Activated naive CD4-positive, alpha-beta T cell treated with anti-CD3 and anti-CD28 coated beads, Interleukin-2, amount 10 ng/mL, durations not matched to agents 7 days and 5 days (primary cell): ENCODE measurements at regions not wholly inside any gene's neighbourhood (a gene's known extent, or its start where the extent isn't known, plus 50 kb on each side); places are given as distances from the start of the nearest gene placed in this dataset.
"Not testable (repeated sequence)": the region's sequence is repeated elsewhere in the genome, so short reads cannot be mapped to it uniquely, and the experiment has no call there.

Experiments used
- CTCF ChIA-PET: fragments of 350-600 bp; sonication (Branson Sonifier 250); formaldehyde crosslinking; loops from one replicate; lab custom pipeline; 2021; ENCODE audit warnings: antibody characterized with exemption; lab: Charles Lee
- DNase-seq: peaks from one replicate; pipeline ENCODE4 v3.0.0-alpha.2; 2020
- H3K27ac Mint-ChIP-seq: one replicate; pipeline ENCODE4 v1.8.0; 2021; ENCODE audit warnings: mild to moderate bottlenecking, moderate library complexity, mixed read lengths
- H3K27me3 Mint-ChIP-seq: one replicate; pipeline ENCODE4 v1.8.0; 2021; ENCODE audit warnings: mild to moderate bottlenecking, mixed read lengths
- H3K36me3 Mint-ChIP-seq: one replicate; pipeline ENCODE4 v1.8.0; 2021; ENCODE audit warnings: mixed read lengths
- H3K4me1 Mint-ChIP-seq: one replicate; pipeline ENCODE4 v1.8.0; 2021; ENCODE audit warnings: mixed read lengths
- H3K4me3 Mint-ChIP-seq: one replicate; pipeline ENCODE4 v1.8.0; 2021; ENCODE audit warnings: mild to moderate bottlenecking, moderate library complexity, mixed read lengths
- H3K9me3 Mint-ChIP-seq: one replicate; pipeline ENCODE4 v1.8.0; 2021; ENCODE audit warnings: mixed read lengths

DNA sequence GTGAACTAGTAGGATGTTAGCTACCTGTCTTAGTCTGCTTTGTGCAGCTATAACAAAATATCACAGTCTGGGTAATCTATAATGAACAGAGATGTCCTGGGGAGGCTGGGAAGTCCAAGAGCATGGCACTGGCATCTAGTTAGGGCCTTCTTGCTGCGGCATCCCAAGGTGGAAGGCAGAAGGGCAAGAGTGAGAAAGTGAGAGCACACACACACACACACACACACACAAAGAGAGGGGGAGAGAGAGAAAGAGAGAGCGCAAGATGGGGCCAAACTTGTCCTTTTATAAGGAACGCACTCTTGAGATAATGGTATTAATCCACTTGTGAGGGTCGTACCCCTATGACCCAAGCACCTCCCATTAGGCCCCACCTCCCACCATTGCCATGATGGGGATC lies 4423.6 kb upstream of the TPTE start:
- H3K36me3 Mint-ChIP-seq, H3K4me1 Mint-ChIP-seq, H3K9me3 Mint-ChIP-seq, H3K27ac Mint-ChIP-seq, DNase-seq, CTCF ChIA-PET, H3K4me3 Mint-ChIP-seq, H3K27me3 Mint-ChIP-seq: not testable (repeated sequence)

DNA sequence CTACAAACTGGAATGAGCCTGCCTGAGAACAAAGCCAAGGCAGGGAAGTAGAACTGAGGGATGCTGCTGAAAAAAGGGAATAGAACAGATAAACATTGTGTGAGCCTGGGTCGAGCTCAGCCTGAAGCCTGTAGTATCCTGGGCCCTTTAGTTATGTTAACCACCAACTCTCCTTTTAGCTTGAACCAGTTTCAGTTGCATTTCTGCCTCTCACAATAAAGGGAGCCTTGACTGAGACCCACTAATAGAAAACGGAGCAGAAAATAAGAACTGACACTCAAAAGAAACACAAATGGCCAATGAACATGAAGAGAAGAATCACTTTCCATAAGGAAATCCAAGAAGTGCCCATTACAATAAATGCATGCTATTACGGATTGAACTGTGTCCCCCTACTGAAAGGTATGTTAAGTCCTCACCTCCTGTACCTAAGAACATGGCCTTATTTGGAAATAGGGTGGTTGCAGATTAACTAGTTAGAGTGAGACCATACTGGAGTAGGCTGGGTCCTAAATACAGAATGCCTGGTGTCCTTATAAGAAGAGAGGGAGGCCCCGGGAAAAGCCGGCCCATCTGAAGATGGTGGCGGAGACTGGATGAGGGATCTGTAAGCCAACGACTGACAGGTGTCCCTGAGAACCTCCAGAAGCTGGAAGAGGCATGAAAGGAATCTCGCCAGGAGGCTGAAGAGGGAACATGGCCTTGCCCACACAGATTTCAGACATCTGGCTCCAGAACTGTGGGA lies 4423.0 kb upstream of the TPTE start:
- H3K9me3 Mint-ChIP-seq, CTCF ChIA-PET, H3K27ac Mint-ChIP-seq, DNase-seq, H3K4me3 Mint-ChIP-seq, H3K27me3 Mint-ChIP-seq, H3K4me1 Mint-ChIP-seq, H3K36me3 Mint-ChIP-seq: not testable (repeated sequence)

- CTCF ChIA-PET: not testable (repeated sequence)
Measured at GRCh38 chr21:6101588-6101987, 4419.8 kb upstream of the TPTE start.

DNA sequence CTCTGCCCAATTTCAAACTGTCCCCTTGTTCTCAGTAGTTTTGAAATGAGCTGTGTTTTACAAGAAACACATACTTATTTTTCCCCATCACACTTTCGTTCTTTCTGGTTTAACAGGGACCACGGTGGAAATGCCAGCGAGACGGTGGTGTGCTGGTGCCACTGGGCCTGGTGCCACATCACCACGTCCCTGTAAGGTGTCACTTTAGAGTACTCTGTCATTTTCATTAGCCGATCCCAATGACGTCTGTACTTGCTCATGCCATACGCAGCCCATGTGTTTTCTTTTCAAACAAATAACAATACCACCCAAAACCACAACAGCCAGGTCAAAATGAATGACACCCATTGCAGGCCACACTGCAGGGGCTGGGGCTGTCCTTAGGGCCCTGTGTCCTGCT lies 4416.8 kb upstream of the TPTE start:
- H3K27ac Mint-ChIP-seq, H3K4me1 Mint-ChIP-seq, CTCF ChIA-PET, H3K27me3 Mint-ChIP-seq, H3K36me3 Mint-ChIP-seq, H3K4me3 Mint-ChIP-seq, DNase-seq, H3K9me3 Mint-ChIP-seq: not testable (repeated sequence)

More at GRCh38 chr21:6101588-6101987, 4419.8 kb upstream of the TPTE start:
- not testable (repeated sequence) for H3K27me3 Mint-ChIP-seq, H3K27ac Mint-ChIP-seq, H3K4me1 Mint-ChIP-seq, H3K9me3 Mint-ChIP-seq, H3K4me3 Mint-ChIP-seq, DNase-seq, H3K36me3 Mint-ChIP-seq

DNA sequence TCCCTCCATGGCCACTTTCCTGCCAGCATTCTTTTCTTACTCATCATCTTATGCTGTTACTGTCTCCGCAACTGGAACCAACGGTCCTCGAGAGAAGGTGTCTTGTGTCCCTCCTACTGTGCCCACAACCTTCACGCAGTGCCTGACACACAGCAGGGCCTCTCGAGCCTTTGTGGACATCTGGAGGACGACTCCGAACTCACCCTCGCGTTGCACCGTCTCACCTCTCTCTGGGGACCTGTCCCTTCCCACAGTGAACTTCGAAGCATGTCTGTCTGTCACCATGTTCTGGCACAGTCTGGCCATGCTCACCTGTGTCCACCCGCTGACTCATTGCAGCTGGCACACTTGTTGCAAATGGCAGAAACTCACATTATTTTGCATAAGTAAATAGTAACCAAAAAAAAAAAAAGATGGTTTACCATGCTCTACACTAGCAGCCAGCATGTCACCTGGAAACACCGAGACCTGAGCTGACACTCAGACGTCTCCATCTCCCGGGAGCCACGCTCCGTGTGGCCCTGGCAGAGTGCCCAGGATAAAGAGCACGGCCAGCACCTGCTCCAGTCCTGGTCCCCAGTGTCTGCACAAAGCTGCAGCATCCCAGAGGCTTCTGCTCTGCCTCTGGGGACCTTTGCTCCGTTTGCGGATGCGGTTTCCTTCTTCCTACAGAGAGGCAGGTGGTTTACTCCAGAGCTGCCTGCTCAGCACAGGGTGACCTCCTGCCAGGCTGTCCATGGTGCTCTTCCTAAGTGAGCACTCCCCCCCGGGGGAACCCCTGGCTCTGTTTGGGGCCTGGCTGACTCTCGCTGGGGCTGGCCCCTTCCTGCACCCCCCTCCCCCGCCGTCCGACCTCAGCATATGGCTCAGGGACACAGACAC lies 4414.5 kb upstream of the TPTE start:
- H3K27me3 Mint-ChIP-seq, H3K4me1 Mint-ChIP-seq, H3K4me3 Mint-ChIP-seq, H3K36me3 Mint-ChIP-seq, H3K9me3 Mint-ChIP-seq, DNase-seq, CTCF ChIA-PET, H3K27ac Mint-ChIP-seq: not testable (repeated sequence)

- CTCF ChIA-PET, DNase-seq, H3K27ac Mint-ChIP-seq, H3K36me3 Mint-ChIP-seq, H3K4me3 Mint-ChIP-seq, H3K4me1 Mint-ChIP-seq, H3K27me3 Mint-ChIP-seq, H3K9me3 Mint-ChIP-seq: not testable (repeated sequence)
Measured at GRCh38 chr21:6108894-6109293, 4412.5 kb upstream of the TPTE start.

DNA sequence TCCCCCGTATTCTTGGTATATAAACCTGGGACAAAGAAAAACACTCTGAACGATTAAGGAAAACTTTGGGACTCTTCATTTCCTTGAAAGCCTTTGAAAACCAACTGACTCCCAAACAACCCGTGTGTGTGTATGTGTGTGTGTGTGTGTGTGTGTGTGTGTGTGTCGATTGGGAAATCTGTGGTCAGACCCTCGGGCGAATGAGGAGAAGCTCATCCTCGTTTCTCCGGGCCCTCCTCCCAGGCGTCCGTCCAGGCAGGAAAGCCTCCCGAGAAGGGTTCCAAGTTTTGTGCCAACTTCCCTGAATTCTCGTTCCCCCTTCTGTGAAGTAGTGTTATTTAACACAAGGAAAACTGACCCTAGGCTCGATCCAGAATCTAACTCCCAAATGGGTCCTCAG lies 4411.6 kb upstream of the TPTE start:
- H3K36me3 Mint-ChIP-seq, H3K27ac Mint-ChIP-seq, DNase-seq, H3K27me3 Mint-ChIP-seq, H3K4me1 Mint-ChIP-seq, H3K9me3 Mint-ChIP-seq, H3K4me3 Mint-ChIP-seq, CTCF ChIA-PET: not testable (repeated sequence)

GRCh38 chr21:6110716-6111343 lies 4410.6 kb upstream of the TPTE start:
- H3K27ac Mint-ChIP-seq, H3K36me3 Mint-ChIP-seq, H3K4me1 Mint-ChIP-seq, H3K4me3 Mint-ChIP-seq, H3K9me3 Mint-ChIP-seq, H3K27me3 Mint-ChIP-seq, DNase-seq, CTCF ChIA-PET: not testable (repeated sequence)

GRCh38 chr21:6111354-6111753 lies 4410.0 kb upstream of the TPTE start:
- H3K4me3 Mint-ChIP-seq, H3K27ac Mint-ChIP-seq: not testable (repeated sequence)

GRCh38 chr21:6118336-6118735 lies 4403.0 kb upstream of the TPTE start:
- H3K36me3 Mint-ChIP-seq, CTCF ChIA-PET, H3K4me1 Mint-ChIP-seq, H3K9me3 Mint-ChIP-seq, H3K27me3 Mint-ChIP-seq, DNase-seq, H3K27ac Mint-ChIP-seq, H3K4me3 Mint-ChIP-seq: not testable (repeated sequence)

More at GRCh38 chr21:6111354-6111753, 4410.0 kb upstream of the TPTE start:
- H3K9me3 Mint-ChIP-seq, H3K36me3 Mint-ChIP-seq, H3K4me1 Mint-ChIP-seq, CTCF ChIA-PET, H3K27me3 Mint-ChIP-seq: not testable (repeated sequence)
- DNase-seq: peak; percentile 35

- H3K27ac Mint-ChIP-seq, H3K4me3 Mint-ChIP-seq, H3K36me3 Mint-ChIP-seq, H3K4me1 Mint-ChIP-seq, H3K9me3 Mint-ChIP-seq, H3K27me3 Mint-ChIP-seq, DNase-seq, CTCF ChIA-PET: not testable (repeated sequence)
Measured at GRCh38 chr21:6120863-6121262, 4400.5 kb upstream of the TPTE start.

GRCh38 chr21:6122629-6123028 lies 4398.8 kb upstream of the TPTE start:
- DNase-seq, H3K4me3 Mint-ChIP-seq, H3K36me3 Mint-ChIP-seq, H3K4me1 Mint-ChIP-seq, H3K9me3 Mint-ChIP-seq, CTCF ChIA-PET, H3K27ac Mint-ChIP-seq, H3K27me3 Mint-ChIP-seq: not testable (repeated sequence)

DNA sequence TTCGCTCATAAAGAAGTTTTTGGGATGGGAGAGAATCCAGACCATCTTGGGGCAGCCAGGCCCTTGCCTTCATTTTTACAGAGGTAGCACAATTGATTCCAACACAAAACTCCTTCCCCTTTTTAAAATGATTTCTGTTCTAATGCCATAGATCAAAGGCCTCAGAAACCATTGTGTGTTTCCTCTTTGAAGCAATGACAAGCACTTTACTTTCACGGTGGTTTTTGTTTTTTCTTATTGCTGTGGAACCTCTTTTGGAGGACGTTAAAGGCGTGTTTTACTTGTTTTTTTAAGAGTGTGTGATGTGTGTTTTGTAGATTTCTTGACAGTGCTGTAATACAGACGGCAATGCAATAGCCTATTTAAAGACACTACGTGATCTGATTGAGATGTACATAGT lies 4398.2 kb upstream of the TPTE start:
- H3K27ac Mint-ChIP-seq, H3K9me3 Mint-ChIP-seq, CTCF ChIA-PET, H3K4me1 Mint-ChIP-seq, H3K36me3 Mint-ChIP-seq, DNase-seq, H3K27me3 Mint-ChIP-seq, H3K4me3 Mint-ChIP-seq: not testable (repeated sequence)

GRCh38 chr21:6125549-6126240 lies 4395.7 kb upstream of the TPTE start:
- H3K4me3 Mint-ChIP-seq, H3K4me1 Mint-ChIP-seq, H3K36me3 Mint-ChIP-seq, CTCF ChIA-PET, H3K27me3 Mint-ChIP-seq, DNase-seq, H3K27ac Mint-ChIP-seq, H3K9me3 Mint-ChIP-seq: not testable (repeated sequence)
